HCT116 (cell line): ENCODE measurements at regions not wholly inside any gene's neighbourhood (a gene's known extent, or its start where the extent isn't known, plus 50 kb on each side); places are given as distances from the start of the nearest gene placed in this dataset.

Source experiments
- ATAC-seq: fragments of 200-7000 bp; cut with Tn5 transposase; 2 replicates; pipeline ENCODE4 v1.9.1; 2020; ENCODE audit warnings: mild to moderate bottlenecking, moderate library complexity
- BruUV-seq: library from RNA; stranded (reverse); fragments of 400-500 nt; replicated peaks from 2 replicates; lab custom pipeline; 2021; lab: Mats Ljungman, UMichigan
- CTCF ChIA-PET: fragments of 300-600 bp; sonication (Branson Sonifier 250); formaldehyde crosslinking; loops from one replicate; lab custom pipeline; 2021; ENCODE audit warnings: antibody characterized with exemption; lab: Charles Lee
- POLR2A ChIA-PET: fragments of 300-600, 350-600 bp; sonication (Branson Sonifier 250); formaldehyde crosslinking; loops from one replicate; lab custom pipeline; 2021; ENCODE audit warnings: antibody characterized with exemption; lab: Charles Lee
- RAD21 ChIA-PET, 2 experiments: fragments of 300-600 bp; sonication (Branson Sonifier 250); formaldehyde crosslinking; loops; one replicate each; lab custom pipeline; 2023; ENCODE audit warnings: low total read pairs in 2 of 2; ENCODE audit not compliant: uncharacterized antibody in 2 of 2, unreplicated experiment in 2 of 2, low non-redundant PET in 1 of 2; lab: Charles Lee
- DNase-seq: peaks from one replicate; pipeline ENCODE4 v3.0.0-alpha.2; 2010; ENCODE audit warnings: low read depth, low spot score
- H2AFZ ChIP-seq: fragments of 200-600 bp; shearing (Covaris generic), sonication (generic); 2 replicates; pipeline ENCODE4 v1.6.1; 2017; ENCODE audit warnings: low read depth, mixed run types, mixed read lengths, antibody characterized with exemption, low read length; ENCODE audit not compliant: poor library complexity, severe bottlenecking
- H3K27ac ChIP-seq: 2 replicates; pipeline ENCODE4 v1.5.1; 2012; ENCODE audit warnings: low read depth, low read length
- H3K27me3 ChIP-seq: fragments of 200-600 bp; sonication (generic); 2 replicates; pipeline ENCODE4 v1.6.1; 2016; ENCODE audit warnings: mixed run types, low read length, mixed read lengths; ENCODE audit not compliant: insufficient read depth
- H3K36me3 ChIP-seq, 2 experiments: fragments of 200-500 bp in 1 of 2; fragments of 200-600 bp in 1 of 2; sonication (Bioruptor generic) in 1 of 2; sonication (generic) in 1 of 2; 2 replicates each; pipeline versions ENCODE4 v1.5.1 to v1.6.1; 2014 to 2016; ENCODE audit warnings: low read length in 2 of 2, inconsistent platforms in 1 of 2, mixed read lengths in 1 of 2, mixed run types in 1 of 2; ENCODE audit not compliant: insufficient read depth in 2 of 2, control insufficient read depth in 1 of 2
- H3K4me1 ChIP-seq, 2 experiments: fragments of 200-600 bp in 1 of 2; sonication (generic) in 1 of 2; 2 replicates each; pipeline versions ENCODE4 v1.5.1 to v1.6.1; 2012 to 2017; ENCODE audit warnings: low read length in 2 of 2, inconsistent platforms in 1 of 2, mild to moderate bottlenecking in 1 of 2, mixed read lengths in 1 of 2, mixed run types in 1 of 2, moderate library complexity in 1 of 2; ENCODE audit not compliant: insufficient read depth in 2 of 2, control insufficient read depth in 1 of 2
- H3K4me2 ChIP-seq: fragments of 200-600 bp; sonication (generic); 2 replicates; pipeline ENCODE4 v1.6.1; 2017; ENCODE audit warnings: mixed run types, low read length, mixed read lengths
- H3K4me3 ChIP-seq, 2 experiments: fragments of 200-600 bp in 1 of 2; sonication (generic) in 1 of 2; replicated peaks in 1 of 2; 2 replicates each; pipeline ENCODE4 v1.5.1; 2011 to 2016; ENCODE audit warnings: low read length in 2 of 2, control low read depth in 1 of 2, low read depth in 1 of 2, mild to moderate bottlenecking in 1 of 2, mixed read lengths in 1 of 2, mixed run types in 1 of 2
- H3K79me2 ChIP-seq: fragments of 200-600 bp; sonication (generic); 2 replicates; pipeline ENCODE4 v1.6.1; 2017; ENCODE audit warnings: mild to moderate bottlenecking, mixed run types, low read length, moderate library complexity, mixed read lengths; ENCODE audit not compliant: insufficient read depth
- H3K9ac ChIP-seq: fragments of 200-600 bp; sonication (generic); 2 replicates; pipeline ENCODE4 v1.6.1; 2016; ENCODE audit warnings: low read length, mixed read lengths
- H3K9me2 ChIP-seq: fragments of 200-600 bp; sonication (generic), shearing (Covaris generic); 2 replicates; pipeline ENCODE4 v1.6.1; 2017; ENCODE audit warnings: mixed run types, mild to moderate bottlenecking, moderate library complexity; ENCODE audit not compliant: insufficient read depth
- H3K9me3 ChIP-seq, 2 experiments: fragments of 200-500 bp in 1 of 2; fragments of 200-600 bp in 1 of 2; sonication (Bioruptor generic) in 1 of 2; sonication (generic) in 1 of 2; 2 replicates each; pipeline ENCODE4 v1.6.1; 2014 to 2017; ENCODE audit warnings: low read length in 2 of 2, mixed read lengths in 2 of 2, inconsistent platforms in 1 of 2, low read depth in 1 of 2, mild to moderate bottlenecking in 1 of 2, mixed run types in 1 of 2, moderate library complexity in 1 of 2; ENCODE audit not compliant: control insufficient read depth in 1 of 2, insufficient read depth in 1 of 2
- H4K20me1 ChIP-seq: fragments of 200-600 bp; sonication (generic), shearing (Covaris generic); 2 replicates; pipeline ENCODE4 v1.6.1; 2017; ENCODE audit warnings: mixed run types, mild to moderate bottlenecking, moderate library complexity; ENCODE audit not compliant: insufficient read depth
- EGR1 ChIP-seq: IDR thresholded peaks from 2 replicates; pipeline ENCODE4 v1.6.1; 2012; ENCODE audit warnings: low read depth
- ELF1 ChIP-seq: IDR thresholded peaks from 2 replicates; pipeline ENCODE4 v1.6.1; 2012; ENCODE audit warnings: low read depth, borderline replicate concordance
- EZH2phosphoT487 ChIP-seq: fragments of 200-600 bp; IDR thresholded peaks from 2 replicates; pipeline ENCODE4 v1.6.1; 2018; ENCODE audit warnings: antibody characterized with exemption, borderline replicate concordance
- JUND ChIP-seq: IDR thresholded peaks from 2 replicates; pipeline ENCODE4 v1.6.1; 2012
- RAD21 ChIP-seq: IDR thresholded peaks from 2 replicates; pipeline ENCODE4 v1.6.1; 2012; ENCODE audit warnings: low read depth, mild to moderate bottlenecking
- SP1 ChIP-seq: IDR thresholded peaks from 2 replicates; pipeline ENCODE4 v1.6.1; 2012; ENCODE audit warnings: low read depth
- ZBTB33 ChIP-seq: IDR thresholded peaks from 2 replicates; pipeline ENCODE4 v1.6.1; 2011; ENCODE audit warnings: mild to moderate bottlenecking, low read length, moderate library complexity; ENCODE audit not compliant: insufficient replicate concordance; ENCODE audit errors: extremely low read depth
- ZNF274 ChIP-seq: fragments of 200-500 bp; sonication (Bioruptor generic); IDR thresholded peaks from 2 replicates; pipeline ENCODE4 v1.6.1; 2014; ENCODE audit warnings: mild to moderate bottlenecking, low read depth, low read length, inconsistent platforms
- intact Hi-C: fragments of 100-400 bp; cut with micrococcal nuclease; formaldehyde crosslinking; loops from 2 replicates; pipeline ENCODE4 v1.10.0; 2022
- TF ChIP-seq, protein P1 (sequence below), 3 experiments: fragments of 200-600 bp in 1 of 3; sonication (generic) in 1 of 3; IDR thresholded peaks in 2 of 3; conservative IDR thresholded peaks in 1 of 3; 2 replicates each; pipeline ENCODE4 v1.5.1; 2012 to 2017; ENCODE audit warnings: low read depth in 2 of 3, low read length in 2 of 3, antibody characterized with exemption in 1 of 3, borderline replicate concordance in 1 of 3, control low read depth in 1 of 3, mild to moderate bottlenecking in 1 of 3, mixed read lengths in 1 of 3, mixed run types in 1 of 3, moderate library complexity in 1 of 3; ENCODE audit not compliant: insufficient read depth in 1 of 3

GRCh38 chr19:31783592-31783991 lies 434.4 kb upstream of the TSHZ3 start:
- Histone ChIP-seq H3K27me3 (no peaks in the 10 kb centered on the region), H4K20me1 (no peaks in the 10 kb centered on the region), H3K4me2 (no peak overlapping the region), H3K27ac (no peak overlapping the region), H3K4me1 (no peaks in the 10 kb centered on the region), H3K9ac (no peak overlapping the region), H3K79me2 (no peaks in the 10 kb centered on the region), H3K36me3 (no peaks in the 10 kb centered on the region), H3K4me3 (no peak overlapping the region), H2AFZ (no peak overlapping the region), H3K9me2 (no peaks in the 10 kb centered on the region), H3K9me3 (peaks cover 12 to 17% of the 10 kb centered on the region in 2 experiments; a peak in 2 of 4 replicates)
- ChIA-PET POLR2A (no interaction called here), CTCF (no interaction called here), RAD21 (no interaction called here)
- DNase-seq (no peak), ATAC-seq (no peak)
- BruUV-seq = no TSS peak
- TF ChIP-seq ZNF274 (no peak), EGR1 (no peak)
- intact Hi-C loops = no loop called here

GRCh38 chr19:31784671-31785101 lies 435.4 kb upstream of the TSHZ3 start:
- no peak overlapping the region for H2AFZ ChIP-seq
- POLR2A ChIA-PET = no interaction called here
- H3K9me2 ChIP-seq = no peaks in the 10 kb centered on the region
- no peaks in the 10 kb centered on the region for H3K36me3 ChIP-seq
- intact Hi-C loops = no loop called here
- no peak overlapping the region for H3K27ac ChIP-seq
- ATAC-seq = no peak
- H3K9ac ChIP-seq = no peak overlapping the region
- TF ChIP-seq ELF1 (no peak), RAD21 (no peak), EZH2phosphoT487 (no peak), JUND (no peak), ZBTB33 (no peak), SP1 (no peak)
- TF ChIP-seq, protein P1, sequence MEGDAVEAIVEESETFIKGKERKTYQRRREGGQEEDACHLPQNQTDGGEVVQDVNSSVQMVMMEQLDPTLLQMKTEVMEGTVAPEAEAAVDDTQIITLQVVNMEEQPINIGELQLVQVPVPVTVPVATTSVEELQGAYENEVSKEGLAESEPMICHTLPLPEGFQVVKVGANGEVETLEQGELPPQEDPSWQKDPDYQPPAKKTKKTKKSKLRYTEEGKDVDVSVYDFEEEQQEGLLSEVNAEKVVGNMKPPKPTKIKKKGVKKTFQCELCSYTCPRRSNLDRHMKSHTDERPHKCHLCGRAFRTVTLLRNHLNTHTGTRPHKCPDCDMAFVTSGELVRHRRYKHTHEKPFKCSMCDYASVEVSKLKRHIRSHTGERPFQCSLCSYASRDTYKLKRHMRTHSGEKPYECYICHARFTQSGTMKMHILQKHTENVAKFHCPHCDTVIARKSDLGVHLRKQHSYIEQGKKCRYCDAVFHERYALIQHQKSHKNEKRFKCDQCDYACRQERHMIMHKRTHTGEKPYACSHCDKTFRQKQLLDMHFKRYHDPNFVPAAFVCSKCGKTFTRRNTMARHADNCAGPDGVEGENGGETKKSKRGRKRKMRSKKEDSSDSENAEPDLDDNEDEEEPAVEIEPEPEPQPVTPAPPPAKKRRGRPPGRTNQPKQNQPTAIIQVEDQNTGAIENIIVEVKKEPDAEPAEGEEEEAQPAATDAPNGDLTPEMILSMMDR (IDR thresholded peaks at IDR 0.05 in 2 of 3, conservative IDR thresholded peaks at IDR 0.05 in 1 of 3; ENCODE audit: borderline replicate concordance in 1 of 3, insufficient read depth in 1 of 3, low read depth in 2 of 3, low read length in 2 of 3) = no peak
- H3K4me2 ChIP-seq = no peak overlapping the region
- peaks cover 12% of the 10 kb centered on the region in 2 experiments; a peak in 2 of 4 replicates for H3K9me3 ChIP-seq
- H3K27me3 ChIP-seq = no peaks in the 10 kb centered on the region
- DNase-seq = no peak
- RAD21 ChIA-PET = no interaction called here
- no peaks in the 10 kb centered on the region for H4K20me1 ChIP-seq
- CTCF ChIA-PET = no interaction called here
- H3K79me2 ChIP-seq = no peaks in the 10 kb centered on the region
- no peaks in the 10 kb centered on the region for H3K4me1 ChIP-seq
- H3K4me3 ChIP-seq = no peak overlapping the region
- BruUV-seq = no TSS peak
